HCT116 (cell line): ENCODE measurements at regions not wholly inside any gene's neighbourhood (a gene's known extent, or its start where the extent isn't known, plus 50 kb on each side); places are given as distances from the start of the nearest gene placed in this dataset.

ENCODE experiments used
- ATAC-seq: fragments of 200-7000 bp; cut with Tn5 transposase; 2 replicates; pipeline ENCODE4 v1.9.1; 2020; ENCODE audit warnings: mild to moderate bottlenecking, moderate library complexity
- BruUV-seq: library from RNA; stranded (reverse); fragments of 400-500 nt; replicated peaks from 2 replicates; lab custom pipeline; 2021; lab: Mats Ljungman, UMichigan
- CTCF ChIA-PET: fragments of 300-600 bp; sonication (Branson Sonifier 250); formaldehyde crosslinking; loops from one replicate; lab custom pipeline; 2021; ENCODE audit warnings: antibody characterized with exemption; lab: Charles Lee
- POLR2A ChIA-PET: fragments of 300-600, 350-600 bp; sonication (Branson Sonifier 250); formaldehyde crosslinking; loops from one replicate; lab custom pipeline; 2021; ENCODE audit warnings: antibody characterized with exemption; lab: Charles Lee
- RAD21 ChIA-PET, 2 experiments: fragments of 300-600 bp; sonication (Branson Sonifier 250); formaldehyde crosslinking; loops; one replicate each; lab custom pipeline; 2023; ENCODE audit warnings: low total read pairs in 2 of 2; ENCODE audit not compliant: uncharacterized antibody in 2 of 2, unreplicated experiment in 2 of 2, low non-redundant PET in 1 of 2; lab: Charles Lee
- DNase-seq: peaks from one replicate; pipeline ENCODE4 v3.0.0-alpha.2; 2010; ENCODE audit warnings: low read depth, low spot score
- H2AFZ ChIP-seq: fragments of 200-600 bp; shearing (Covaris generic), sonication (generic); 2 replicates; pipeline ENCODE4 v1.6.1; 2017; ENCODE audit warnings: low read depth, mixed run types, mixed read lengths, antibody characterized with exemption, low read length; ENCODE audit not compliant: poor library complexity, severe bottlenecking
- H3K27ac ChIP-seq: 2 replicates; pipeline ENCODE4 v1.5.1; 2012; ENCODE audit warnings: low read depth, low read length
- H3K27me3 ChIP-seq: fragments of 200-600 bp; sonication (generic); 2 replicates; pipeline ENCODE4 v1.6.1; 2016; ENCODE audit warnings: mixed run types, low read length, mixed read lengths; ENCODE audit not compliant: insufficient read depth
- H3K36me3 ChIP-seq, 2 experiments: fragments of 200-500 bp in 1 of 2; fragments of 200-600 bp in 1 of 2; sonication (Bioruptor generic) in 1 of 2; sonication (generic) in 1 of 2; 2 replicates each; pipeline versions ENCODE4 v1.5.1 to v1.6.1; 2014 to 2016; ENCODE audit warnings: low read length in 2 of 2, inconsistent platforms in 1 of 2, mixed read lengths in 1 of 2, mixed run types in 1 of 2; ENCODE audit not compliant: insufficient read depth in 2 of 2, control insufficient read depth in 1 of 2
- H3K4me1 ChIP-seq, 2 experiments: fragments of 200-600 bp in 1 of 2; sonication (generic) in 1 of 2; 2 replicates each; pipeline versions ENCODE4 v1.5.1 to v1.6.1; 2012 to 2017; ENCODE audit warnings: low read length in 2 of 2, inconsistent platforms in 1 of 2, mild to moderate bottlenecking in 1 of 2, mixed read lengths in 1 of 2, mixed run types in 1 of 2, moderate library complexity in 1 of 2; ENCODE audit not compliant: insufficient read depth in 2 of 2, control insufficient read depth in 1 of 2
- H3K4me2 ChIP-seq: fragments of 200-600 bp; sonication (generic); 2 replicates; pipeline ENCODE4 v1.6.1; 2017; ENCODE audit warnings: mixed run types, low read length, mixed read lengths
- H3K4me3 ChIP-seq, 2 experiments: fragments of 200-600 bp in 1 of 2; sonication (generic) in 1 of 2; replicated peaks in 1 of 2; 2 replicates each; pipeline ENCODE4 v1.5.1; 2011 to 2016; ENCODE audit warnings: low read length in 2 of 2, control low read depth in 1 of 2, low read depth in 1 of 2, mild to moderate bottlenecking in 1 of 2, mixed read lengths in 1 of 2, mixed run types in 1 of 2
- H3K79me2 ChIP-seq: fragments of 200-600 bp; sonication (generic); 2 replicates; pipeline ENCODE4 v1.6.1; 2017; ENCODE audit warnings: mild to moderate bottlenecking, mixed run types, low read length, moderate library complexity, mixed read lengths; ENCODE audit not compliant: insufficient read depth
- H3K9ac ChIP-seq: fragments of 200-600 bp; sonication (generic); 2 replicates; pipeline ENCODE4 v1.6.1; 2016; ENCODE audit warnings: low read length, mixed read lengths
- H3K9me2 ChIP-seq: fragments of 200-600 bp; sonication (generic), shearing (Covaris generic); 2 replicates; pipeline ENCODE4 v1.6.1; 2017; ENCODE audit warnings: mixed run types, mild to moderate bottlenecking, moderate library complexity; ENCODE audit not compliant: insufficient read depth
- H3K9me3 ChIP-seq, 2 experiments: fragments of 200-500 bp in 1 of 2; fragments of 200-600 bp in 1 of 2; sonication (Bioruptor generic) in 1 of 2; sonication (generic) in 1 of 2; 2 replicates each; pipeline ENCODE4 v1.6.1; 2014 to 2017; ENCODE audit warnings: low read length in 2 of 2, mixed read lengths in 2 of 2, inconsistent platforms in 1 of 2, low read depth in 1 of 2, mild to moderate bottlenecking in 1 of 2, mixed run types in 1 of 2, moderate library complexity in 1 of 2; ENCODE audit not compliant: control insufficient read depth in 1 of 2, insufficient read depth in 1 of 2
- H4K20me1 ChIP-seq: fragments of 200-600 bp; sonication (generic), shearing (Covaris generic); 2 replicates; pipeline ENCODE4 v1.6.1; 2017; ENCODE audit warnings: mixed run types, mild to moderate bottlenecking, moderate library complexity; ENCODE audit not compliant: insufficient read depth
- CTCF ChIP-seq, 3 experiments: fragments of 200-600 bp in 1 of 3; sonication (generic) in 1 of 3; IDR thresholded peaks in 2 of 3; conservative IDR thresholded peaks in 1 of 3; 2 replicates each; pipeline ENCODE4 v1.5.1; 2012 to 2017; ENCODE audit warnings: low read depth in 2 of 3, low read length in 2 of 3, antibody characterized with exemption in 1 of 3, borderline replicate concordance in 1 of 3, control low read depth in 1 of 3, mild to moderate bottlenecking in 1 of 3, mixed read lengths in 1 of 3, mixed run types in 1 of 3, moderate library complexity in 1 of 3; ENCODE audit not compliant: insufficient read depth in 1 of 3
- EGR1 ChIP-seq: IDR thresholded peaks from 2 replicates; pipeline ENCODE4 v1.6.1; 2012; ENCODE audit warnings: low read depth
- ELF1 ChIP-seq: IDR thresholded peaks from 2 replicates; pipeline ENCODE4 v1.6.1; 2012; ENCODE audit warnings: low read depth, borderline replicate concordance
- EZH2phosphoT487 ChIP-seq: fragments of 200-600 bp; IDR thresholded peaks from 2 replicates; pipeline ENCODE4 v1.6.1; 2018; ENCODE audit warnings: antibody characterized with exemption, borderline replicate concordance
- FOSL1 ChIP-seq: IDR thresholded peaks from 2 replicates; pipeline ENCODE4 v1.6.1; 2012; ENCODE audit warnings: low read depth
- MAX ChIP-seq: IDR thresholded peaks from 2 replicates; pipeline ENCODE4 v1.6.1; 2012
- SIN3A ChIP-seq: IDR thresholded peaks from 2 replicates; pipeline ENCODE4 v1.6.1; 2012; ENCODE audit warnings: low read depth
- SP1 ChIP-seq: IDR thresholded peaks from 2 replicates; pipeline ENCODE4 v1.6.1; 2012; ENCODE audit warnings: low read depth
- ZFX ChIP-seq: fragments of 450-650 bp; IDR thresholded peaks from 2 replicates; pipeline ENCODE4 v1.6.1; 2017
- ZNF274 ChIP-seq: fragments of 200-500 bp; sonication (Bioruptor generic); IDR thresholded peaks from 2 replicates; pipeline ENCODE4 v1.6.1; 2014; ENCODE audit warnings: mild to moderate bottlenecking, low read depth, low read length, inconsistent platforms
- intact Hi-C: fragments of 100-400 bp; cut with micrococcal nuclease; formaldehyde crosslinking; loops from 2 replicates; pipeline ENCODE4 v1.10.0; 2022
- TF ChIP-seq, protein P1 (sequence below): IDR thresholded peaks from 2 replicates; pipeline ENCODE4 v1.6.1; 2012
- TF ChIP-seq, protein P2 (sequence below): IDR thresholded peaks from 2 replicates; pipeline ENCODE4 v1.6.1; 2011; ENCODE audit warnings: mild to moderate bottlenecking, low read length, moderate library complexity; ENCODE audit not compliant: insufficient replicate concordance; ENCODE audit errors: extremely low read depth

DNA sequence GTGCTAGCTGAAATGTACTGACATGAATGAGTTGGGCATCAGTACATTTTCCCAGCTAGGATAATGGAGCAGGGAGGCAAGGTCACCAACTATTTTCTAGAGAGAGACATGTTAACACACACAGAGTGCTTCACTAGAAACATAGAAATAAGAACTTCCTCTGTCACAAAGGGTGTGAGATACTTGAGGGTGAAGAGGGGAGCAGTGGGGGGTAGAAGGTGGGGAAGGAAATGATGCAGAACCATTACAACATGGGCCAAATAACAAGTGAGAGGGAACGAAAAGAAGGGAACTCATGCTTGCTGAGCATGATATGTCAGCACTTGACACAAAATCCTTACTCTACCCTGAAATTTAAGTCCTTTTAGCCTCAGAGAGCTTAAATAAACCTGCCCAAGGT lies 87.8 kb upstream of the RFC3 start:
- no peak overlapping the region for H3K27ac ChIP-seq
- RAD21 ChIA-PET, result interaction anchor here in 1 of 2 experiments (0.5 kb wide), 1 partner anchor 85 kb away, joined by 3 read pairs; no protein-coding TSS in a partner anchor
- H2AFZ ChIP-seq, result no peak overlapping the region
- BruUV-seq, result no TSS peak
- POLR2A ChIA-PET, result no interaction called here
- H3K27me3 ChIP-seq, result no peaks in the 10 kb centered on the region
- no peaks in the 10 kb centered on the region for H4K20me1 ChIP-seq
- no peaks in the 10 kb centered on the region for H3K79me2 ChIP-seq
- no peaks in the 10 kb centered on the region for H3K4me1 ChIP-seq
- no peaks in the 10 kb centered on the region for H3K9me2 ChIP-seq
- CTCF ChIA-PET, result no interaction called here
- TF ChIP-seq, protein P1, sequence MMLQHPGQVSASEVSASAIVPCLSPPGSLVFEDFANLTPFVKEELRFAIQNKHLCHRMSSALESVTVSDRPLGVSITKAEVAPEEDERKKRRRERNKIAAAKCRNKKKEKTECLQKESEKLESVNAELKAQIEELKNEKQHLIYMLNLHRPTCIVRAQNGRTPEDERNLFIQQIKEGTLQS, result no peak
- TF ChIP-seq MAX (no peak), SP1 (no peak), CTCF (IDR thresholded peaks at IDR 0.05 in 2 of 3, conservative IDR thresholded peaks at IDR 0.05 in 1 of 3; ENCODE audit: borderline replicate concordance in 1 of 3, insufficient read depth in 1 of 3, low read depth in 2 of 3, low read length in 2 of 3) (no peak), EGR1 (no peak), FOSL1 (no peak), ZFX (no peak), EZH2phosphoT487 (no peak), ELF1 (no peak), ZNF274 (no peak), SIN3A (no peak)
- TF ChIP-seq, protein P2, sequence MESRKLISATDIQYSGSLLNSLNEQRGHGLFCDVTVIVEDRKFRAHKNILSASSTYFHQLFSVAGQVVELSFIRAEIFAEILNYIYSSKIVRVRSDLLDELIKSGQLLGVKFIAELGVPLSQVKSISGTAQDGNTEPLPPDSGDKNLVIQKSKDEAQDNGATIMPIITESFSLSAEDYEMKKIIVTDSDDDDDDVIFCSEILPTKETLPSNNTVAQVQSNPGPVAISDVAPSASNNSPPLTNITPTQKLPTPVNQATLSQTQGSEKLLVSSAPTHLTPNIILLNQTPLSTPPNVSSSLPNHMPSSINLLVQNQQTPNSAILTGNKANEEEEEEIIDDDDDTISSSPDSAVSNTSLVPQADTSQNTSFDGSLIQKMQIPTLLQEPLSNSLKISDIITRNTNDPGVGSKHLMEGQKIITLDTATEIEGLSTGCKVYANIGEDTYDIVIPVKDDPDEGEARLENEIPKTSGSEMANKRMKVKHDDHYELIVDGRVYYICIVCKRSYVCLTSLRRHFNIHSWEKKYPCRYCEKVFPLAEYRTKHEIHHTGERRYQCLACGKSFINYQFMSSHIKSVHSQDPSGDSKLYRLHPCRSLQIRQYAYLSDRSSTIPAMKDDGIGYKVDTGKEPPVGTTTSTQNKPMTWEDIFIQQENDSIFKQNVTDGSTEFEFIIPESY, result no peak
- H3K36me3 ChIP-seq, result no peaks in the 10 kb centered on the region
- H3K9me3 ChIP-seq, result no peaks in the 10 kb centered on the region
- no peak for DNase-seq
- ATAC-seq, result no peak
- H3K4me3 ChIP-seq, result no peak overlapping the region
- intact Hi-C loops, result no loop called here
- no peak overlapping the region for H3K4me2 ChIP-seq
- H3K9ac ChIP-seq, result no peak overlapping the region
